HEK293T (cell line): ENCODE measurements at regions not wholly inside any gene's neighbourhood (a gene's known extent, or its start where the extent isn't known, plus 50 kb on each side); places are given as distances from the start of the nearest gene placed in this dataset.

Source experiments
- CTCF ChIA-PET: fragments of 350-600 bp; formaldehyde crosslinking; extraction: SDS; loops from one replicate; lab custom pipeline; 2021; ENCODE audit warnings: antibody characterized with exemption, inconsistent platforms; lab: Yijun Ruan, JAX
- POLR2A ChIA-PET: fragments of 350-600 bp; formaldehyde crosslinking; extraction: SDS; loops from one replicate; lab custom pipeline; 2020; ENCODE audit warnings: antibody characterized with exemption, inconsistent platforms; lab: Yijun Ruan, JAX
- DNase-seq: peaks from one replicate; pipeline ENCODE4 v3.0.0; 2012; ENCODE audit warnings: mixed read lengths; ENCODE audit errors: extremely low spot score
- ARNT ChIP-seq: fragments of 450-650 bp; IDR thresholded peaks from 2 replicates; pipeline ENCODE4 v1.6.1; 2017; ENCODE audit warnings: mild to moderate bottlenecking
- BHLHE40 ChIP-seq: fragments of 450-650 bp; IDR thresholded peaks from 2 replicates; pipeline ENCODE4 v1.6.1; 2016; ENCODE audit warnings: mild to moderate bottlenecking, moderate library complexity, borderline replicate concordance
- CTBP1 ChIP-seq: fragments of 450-650 bp; IDR thresholded peaks from 2 replicates; pipeline ENCODE4 v1.6.1; 2016; ENCODE audit warnings: borderline replicate concordance
- ELF4 ChIP-seq: fragments of 450-650 bp; IDR thresholded peaks from 2 replicates; pipeline ENCODE4 v1.6.1; 2017; ENCODE audit warnings: antibody characterized with exemption
- FOXA1 ChIP-seq: fragments of 450-650 bp; IDR thresholded peaks from 2 replicates; pipeline ENCODE4 v1.6.1; 2016; ENCODE audit warnings: mild to moderate bottlenecking
- FOXK2 ChIP-seq: fragments of 450-650 bp; IDR thresholded peaks from 2 replicates; pipeline ENCODE4 v1.6.1; 2016; ENCODE audit warnings: mild to moderate bottlenecking
- FOXM1 ChIP-seq: fragments of 450-650 bp; IDR thresholded peaks from 2 replicates; pipeline ENCODE4 v1.6.1; 2017; ENCODE audit warnings: mild to moderate bottlenecking, borderline replicate concordance
- HDGF ChIP-seq: fragments of 450-650 bp; IDR thresholded peaks from 2 replicates; pipeline ENCODE4 v1.6.1; 2017; ENCODE audit warnings: antibody characterized with exemption, borderline replicate concordance
- L3MBTL2 ChIP-seq: fragments of 450-650 bp; conservative IDR thresholded peaks from 2 replicates; pipeline ENCODE4 v1.6.1; 2016; ENCODE audit warnings: mild to moderate bottlenecking
- LEF1 ChIP-seq: fragments of 450-650 bp; IDR thresholded peaks from 2 replicates; pipeline ENCODE4 v1.6.1; 2017; ENCODE audit warnings: mild to moderate bottlenecking, borderline replicate concordance
- NFRKB ChIP-seq: fragments of 450-650 bp; IDR thresholded peaks from 2 replicates; pipeline ENCODE4 v1.6.1; 2016; ENCODE audit warnings: mild to moderate bottlenecking, moderate library complexity
- SP1 ChIP-seq: fragments of 450-650 bp; IDR thresholded peaks from 2 replicates; pipeline ENCODE4 v1.6.1; 2017
- SUZ12 ChIP-seq: fragments of 450-650 bp; IDR thresholded peaks from 2 replicates; pipeline ENCODE4 v1.6.1; 2016; ENCODE audit warnings: mild to moderate bottlenecking
- TARDBP ChIP-seq: fragments of 450-650 bp; IDR thresholded peaks from 2 replicates; pipeline ENCODE4 v1.6.1; 2016
- ZNF384 ChIP-seq: fragments of 450-650 bp; IDR thresholded peaks from 2 replicates; pipeline ENCODE4 v1.6.1; 2016
- TF ChIP-seq, protein P1 (sequence below): fragments of 450-650 bp; IDR thresholded peaks from 2 replicates; pipeline ENCODE4 v1.6.1; 2016

DNA sequence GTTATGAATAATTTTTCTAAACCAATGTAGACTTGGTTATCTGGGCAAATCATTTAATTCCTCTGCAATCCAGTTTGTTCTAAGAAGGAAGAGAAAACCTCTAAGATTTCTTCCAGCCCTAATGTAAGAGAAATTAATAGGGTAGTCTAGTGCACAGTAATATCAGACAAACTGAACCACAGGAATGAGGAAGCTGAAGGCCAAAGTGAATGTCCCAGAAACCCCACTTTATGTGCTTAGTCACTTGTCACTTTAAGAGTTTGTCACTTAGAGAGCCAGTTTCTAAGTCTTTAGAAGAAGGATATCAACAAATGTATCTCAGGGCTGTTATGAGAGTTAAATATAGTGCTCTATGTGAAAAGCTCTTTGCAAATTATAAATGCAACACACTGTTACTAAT is 750.6 kb downstream of the DIAPH3 start:
- CTCF ChIA-PET = no interaction called here
- POLR2A ChIA-PET = no interaction called here
- no peak for DNase-seq
- TF ChIP-seq ARNT (no peak), SP1 (no peak), L3MBTL2 (no peak)

DNA sequence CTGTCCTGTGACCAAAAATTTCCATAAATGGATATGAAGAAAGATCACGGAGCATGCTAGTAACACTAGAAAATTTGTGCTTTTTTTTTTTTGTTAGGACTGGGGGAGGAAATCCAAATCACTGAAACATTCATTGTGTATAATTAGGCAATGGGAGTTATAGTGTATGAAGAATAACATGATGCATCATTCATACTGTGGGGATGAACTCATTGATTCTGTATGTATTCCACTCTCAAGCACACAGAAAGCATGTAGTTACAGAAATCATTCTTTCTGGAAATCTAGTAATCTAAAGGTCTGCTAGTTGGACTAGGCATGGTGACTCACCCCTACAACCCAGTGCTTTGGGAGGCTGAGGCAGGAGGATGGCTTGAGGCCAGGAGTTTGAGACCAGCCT is 749.7 kb downstream of the DIAPH3 start:
- no peak for TF ChIP-seq SUZ12
- TF ChIP-seq FOXA1 = no peak
- ChIA-PET POLR2A (no interaction called here), CTCF (no interaction called here)
- no peak for DNase-seq

- TF ChIP-seq SP1 = no peak
- TF ChIP-seq FOXA1 = no peak
- no peak for TF ChIP-seq CTBP1
- no peak for TF ChIP-seq BHLHE40
- no peak for TF ChIP-seq ARNT
- no peak for TF ChIP-seq ELF4
- TF ChIP-seq, protein P1, sequence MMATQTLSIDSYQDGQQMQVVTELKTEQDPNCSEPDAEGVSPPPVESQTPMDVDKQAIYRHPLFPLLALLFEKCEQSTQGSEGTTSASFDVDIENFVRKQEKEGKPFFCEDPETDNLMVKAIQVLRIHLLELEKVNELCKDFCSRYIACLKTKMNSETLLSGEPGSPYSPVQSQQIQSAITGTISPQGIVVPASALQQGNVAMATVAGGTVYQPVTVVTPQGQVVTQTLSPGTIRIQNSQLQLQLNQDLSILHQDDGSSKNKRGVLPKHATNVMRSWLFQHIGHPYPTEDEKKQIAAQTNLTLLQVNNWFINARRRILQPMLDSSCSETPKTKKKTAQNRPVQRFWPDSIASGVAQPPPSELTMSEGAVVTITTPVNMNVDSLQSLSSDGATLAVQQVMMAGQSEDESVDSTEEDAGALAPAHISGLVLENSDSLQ = no peak
- ChIA-PET POLR2A (no interaction called here), CTCF (no interaction called here)
- DNase-seq = no peak
Observed at GRCh38 chr13:59415498-59415897, 748.2 kb downstream of the DIAPH3 start.

DNA sequence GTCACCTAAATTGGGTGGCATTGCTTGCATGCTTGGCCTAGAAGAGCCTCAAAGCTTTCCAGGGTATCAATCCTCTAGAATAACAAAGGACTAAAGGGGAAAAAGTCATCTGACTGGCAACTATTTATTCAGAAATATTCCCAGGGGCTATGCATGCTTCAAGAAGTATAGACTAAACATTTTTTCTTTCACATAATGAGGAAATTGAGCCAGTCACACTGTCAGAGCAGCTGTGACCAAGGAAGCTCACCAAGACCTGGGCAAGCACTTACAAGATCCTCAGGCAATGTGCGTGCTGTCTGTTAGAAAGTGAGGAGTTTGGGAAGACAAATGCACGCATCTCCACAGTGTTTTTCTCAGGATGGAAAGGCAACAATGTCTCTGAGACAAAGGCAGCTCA is 747.2 kb downstream of the DIAPH3 start:
- DNase-seq = no peak
- TF ChIP-seq CTBP1 (no peak), ELF4 (no peak), SUZ12 (no peak), FOXM1 (no peak), FOXK2 (no peak), SP1 (no peak)
- ChIA-PET POLR2A (no interaction called here), CTCF (no interaction called here)

DNA sequence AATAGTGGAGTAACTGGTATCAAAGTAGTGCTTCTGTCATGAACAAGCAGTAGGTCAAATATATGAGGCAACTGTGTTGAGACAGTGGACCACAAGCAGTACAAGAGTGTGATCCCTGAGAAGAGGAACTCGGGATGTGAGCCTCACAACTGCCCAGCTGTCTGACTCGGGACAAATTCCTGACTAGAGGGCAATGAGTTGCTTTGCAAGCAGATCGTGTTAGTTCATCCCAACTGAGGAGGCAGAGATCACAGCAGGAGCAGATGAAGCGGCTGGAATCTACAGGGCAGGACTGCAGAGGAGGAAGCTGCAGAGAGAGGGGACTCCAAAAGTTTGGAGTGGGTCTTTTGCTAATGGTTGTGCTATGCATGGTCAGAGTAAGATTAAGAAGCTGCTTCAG is 741.1 kb downstream of the DIAPH3 start:
- POLR2A ChIA-PET = no interaction called here
- CTCF ChIA-PET = interaction anchor here (0.6 kb wide), 1 partner anchor 15 kb away, joined by 3 read pairs; no protein-coding TSS in a partner anchor
- no peak for DNase-seq
- no peak for TF ChIP-seq ELF4
- no peak for TF ChIP-seq FOXA1
- TF ChIP-seq L3MBTL2 = no peak
- TF ChIP-seq, protein P1 = no peak
- no peak for TF ChIP-seq SUZ12
- no peak for TF ChIP-seq SP1
- TF ChIP-seq HDGF = no peak
- no peak for TF ChIP-seq FOXK2
- no peak for TF ChIP-seq CTBP1
- no peak for TF ChIP-seq BHLHE40
- no peak for TF ChIP-seq LEF1
- no peak for TF ChIP-seq ZNF384
- TF ChIP-seq FOXM1 = no peak
- no peak for TF ChIP-seq NFRKB
- no peak for TF ChIP-seq ARNT
- TF ChIP-seq TARDBP = no peak

DNA sequence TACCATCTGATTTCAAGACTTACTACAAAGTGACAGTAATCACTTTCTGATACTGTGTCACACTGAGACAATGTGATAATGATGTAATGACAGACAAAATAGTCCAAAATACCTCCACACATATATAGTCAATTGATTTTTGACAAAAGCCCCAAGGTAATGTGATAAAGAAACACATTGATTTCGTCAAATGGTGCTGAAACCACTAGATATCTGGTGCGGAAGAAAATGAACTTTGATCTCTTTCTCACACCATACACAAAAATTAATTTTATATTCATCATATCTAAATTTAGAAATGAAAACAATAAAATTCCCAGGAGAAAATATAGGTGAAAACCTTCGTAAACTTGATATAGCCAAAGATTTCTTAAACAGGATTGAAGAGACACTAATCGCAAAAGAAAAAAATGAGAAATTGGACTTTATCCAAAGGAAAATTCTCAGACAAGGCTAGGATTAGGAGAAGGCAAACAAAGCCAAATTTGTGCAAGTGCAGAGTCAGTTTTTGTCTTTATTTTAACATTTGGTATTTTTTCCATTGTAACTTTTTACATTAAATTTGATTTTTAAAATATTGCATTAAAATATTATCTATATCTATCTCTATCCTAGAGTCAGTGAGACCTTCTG is 739.9 kb downstream of the DIAPH3 start:
- POLR2A ChIA-PET = no interaction called here
- no peak for TF ChIP-seq FOXK2
- TF ChIP-seq BHLHE40 = no peak
- TF ChIP-seq ARNT = no peak
- TF ChIP-seq NFRKB = no peak
- no peak for TF ChIP-seq FOXM1
- no peak for TF ChIP-seq ELF4
- TF ChIP-seq L3MBTL2 = no peak
- DNase-seq = no peak
- CTCF ChIA-PET = no interaction called here

DNA sequence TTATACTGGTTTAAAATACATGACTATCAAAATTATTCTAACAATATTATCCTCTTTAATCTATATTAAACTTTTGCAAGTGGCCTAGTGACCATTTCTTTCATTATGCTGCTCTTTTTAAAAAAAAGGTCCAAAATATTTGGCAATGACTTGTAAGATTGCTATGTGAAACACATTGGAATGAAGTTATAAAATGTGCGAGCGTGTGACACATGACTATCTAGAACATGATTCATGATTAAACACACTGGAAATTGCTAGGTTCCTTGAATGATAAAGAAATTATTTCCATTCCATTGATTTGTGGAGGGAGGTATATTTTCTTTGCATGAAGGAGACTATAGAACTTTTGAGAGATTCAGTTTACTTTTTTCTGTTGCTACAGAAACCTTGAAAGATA is 739.1 kb downstream of the DIAPH3 start:
- POLR2A ChIA-PET = no interaction called here
- TF ChIP-seq SP1 = no peak
- CTCF ChIA-PET = no interaction called here
- no peak for DNase-seq

DNA sequence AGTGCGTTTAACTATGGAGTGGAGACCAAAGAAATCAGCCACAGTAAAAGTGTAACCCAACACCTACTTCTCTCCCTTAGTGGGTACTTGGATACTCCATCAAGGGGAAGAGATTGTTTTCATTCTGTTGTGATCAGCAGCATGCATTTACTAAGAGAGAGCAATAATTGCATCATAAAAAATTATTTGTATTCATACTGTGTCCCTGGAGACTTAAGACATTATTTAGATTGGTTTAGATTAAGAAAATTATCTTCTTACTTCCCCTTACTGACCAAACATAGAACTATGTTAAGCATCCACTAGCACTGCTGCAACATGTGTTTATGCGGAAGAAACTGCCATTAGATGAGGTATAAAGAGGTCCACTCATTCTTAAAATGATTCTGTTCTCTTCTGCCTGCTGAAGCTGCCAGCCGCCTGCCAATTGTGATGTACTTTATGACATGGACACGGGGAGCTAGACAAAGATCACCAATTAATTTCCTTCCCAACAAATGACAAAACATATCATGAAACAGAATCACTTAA is 738.5 kb downstream of the DIAPH3 start:
- ChIA-PET CTCF (no interaction called here), POLR2A (no interaction called here)
- TF ChIP-seq FOXM1 = no peak
- no peak for TF ChIP-seq FOXA1
- TF ChIP-seq, protein P1 = no peak
- TF ChIP-seq SP1 = no peak
- TF ChIP-seq CTBP1 = no peak
- no peak for TF ChIP-seq BHLHE40
- no peak for TF ChIP-seq L3MBTL2
- no peak for TF ChIP-seq ELF4
- no peak for TF ChIP-seq NFRKB
- TF ChIP-seq ARNT = no peak
- no peak for TF ChIP-seq LEF1
- TF ChIP-seq FOXK2 = no peak
- TF ChIP-seq ZNF384 = no peak
- TF ChIP-seq SUZ12 = no peak
- no peak for TF ChIP-seq HDGF
- no peak for TF ChIP-seq TARDBP
- no peak for DNase-seq
